Epithelial cell of proximal tubule (primary cell): ENCODE measurements at regions not wholly inside any gene's neighbourhood (a gene's known extent, or its start where the extent isn't known, plus 50 kb on each side); places are given as distances from the start of the nearest gene placed in this dataset.
A peak's percentile ranks its signal among the peaks of the same experiment; 100 is the strongest.

Experiments used
- DNase-seq: peaks from one replicate; pipeline ENCODE4 v3.0.0-alpha.2; 2011; ENCODE audit warnings: low read depth
- H3K4me3 ChIP-seq: 2 replicates; pipeline ENCODE4 v1.5.1; 2011; ENCODE audit warnings: low read depth, mild to moderate bottlenecking, low read length
- CTCF ChIP-seq: conservative IDR thresholded peaks from 2 replicates; pipeline ENCODE4 v1.5.1; 2012; ENCODE audit warnings: low read depth, mild to moderate bottlenecking, low read length

GRCh38 chr3:94311651-94312050 lies 248.8 kb downstream of the NSUN3 start:
- no peak for DNase-seq
- H3K4me3 ChIP-seq, result no peak overlapping the region
- no peak for TF ChIP-seq CTCF

- no peak for TF ChIP-seq CTCF
- no peak overlapping the region for H3K4me3 ChIP-seq
- DNase-seq, result no peak
Observed at GRCh38 chr3:94314218-94314883, 251.5 kb downstream of the NSUN3 start.

GRCh38 chr3:94317017-94317416 lies 254.2 kb downstream of the NSUN3 start:
- H3K4me3 ChIP-seq, result no peak overlapping the region
- no peak for DNase-seq

GRCh38 chr3:94323596-94323995 lies 260.7 kb downstream of the NSUN3 start:
- TF ChIP-seq CTCF, result no peak
- H3K4me3 ChIP-seq, result no peak overlapping the region
- DNase-seq, result no peak

More at GRCh38 chr3:94317017-94317416, 254.2 kb downstream of the NSUN3 start:
- no peak for TF ChIP-seq CTCF

GRCh38 chr3:94331831-94332230 lies 269.0 kb downstream of the NSUN3 start:
- TF ChIP-seq CTCF, result no peak
- no peak for DNase-seq
- no peak overlapping the region for H3K4me3 ChIP-seq

- TF ChIP-seq CTCF, result peak; percentile 60
- peak; percentile 48 for DNase-seq
- H3K4me3 ChIP-seq, result no peak overlapping the region
Observed at GRCh38 chr3:94336046-94336753, 273.3 kb downstream of the NSUN3 start.

DNA sequence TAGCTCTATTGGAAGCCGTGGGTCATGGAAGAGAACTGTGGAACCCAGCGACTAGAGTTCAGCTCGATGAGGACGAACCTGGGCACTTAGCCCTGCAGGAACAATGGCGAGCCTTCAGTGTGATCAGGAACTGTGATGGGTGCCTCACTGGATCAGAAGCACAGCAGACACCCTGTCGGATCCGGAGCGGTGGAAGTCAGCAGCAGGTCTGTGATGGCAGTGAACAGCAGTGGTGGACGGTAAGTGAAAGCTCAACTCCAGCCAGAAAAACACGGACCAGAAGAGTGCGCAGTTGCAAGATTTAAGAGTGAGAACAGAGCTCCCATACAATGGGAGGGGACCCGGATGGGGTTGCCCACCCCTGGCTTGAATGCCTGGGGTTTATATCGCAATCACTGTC lies 282.2 kb downstream of the NSUN3 start:
- DNase-seq, result no peak
- H3K4me3 ChIP-seq, result no peak overlapping the region
- TF ChIP-seq CTCF, result no peak
